GM19438 (cell line): ENCODE measurements at regions not wholly inside any gene's neighbourhood (a gene's known extent, or its start where the extent isn't known, plus 50 kb on each side); places are given as distances from the start of the nearest gene placed in this dataset.

ENCODE experiments used
- ATAC-seq: cut with Tn5 transposase; IDR thresholded peaks from one replicate; pipeline ENCODE4 v1.9.1; 2021; ENCODE audit warnings: low read depth; ENCODE audit not compliant: unreplicated experiment

GRCh38 chr5:17690473-17690872, 56.2 kb downstream of the TAF11L14 start:
- ATAC-seq, result no peak

DNA sequence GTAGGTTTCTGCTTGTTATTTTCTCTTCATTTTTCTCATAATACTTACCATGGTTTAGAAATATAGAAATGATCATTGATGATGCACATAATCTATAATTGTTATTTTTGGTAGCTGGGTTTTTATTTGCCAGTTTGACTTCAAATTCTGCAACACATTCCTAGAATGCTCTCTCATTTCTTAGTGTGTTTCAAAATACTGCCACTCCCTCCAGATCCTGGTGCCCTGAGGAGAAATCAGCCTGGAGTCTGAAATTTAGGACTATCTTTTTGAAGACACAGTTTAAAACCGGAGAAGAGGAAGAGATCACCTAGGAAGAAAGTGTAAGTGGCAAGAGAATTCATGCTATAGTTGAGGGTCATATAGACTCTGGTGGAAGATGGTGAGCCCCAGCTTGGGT, 57.5 kb downstream of the TAF11L14 start:
- no peak for ATAC-seq

DNA sequence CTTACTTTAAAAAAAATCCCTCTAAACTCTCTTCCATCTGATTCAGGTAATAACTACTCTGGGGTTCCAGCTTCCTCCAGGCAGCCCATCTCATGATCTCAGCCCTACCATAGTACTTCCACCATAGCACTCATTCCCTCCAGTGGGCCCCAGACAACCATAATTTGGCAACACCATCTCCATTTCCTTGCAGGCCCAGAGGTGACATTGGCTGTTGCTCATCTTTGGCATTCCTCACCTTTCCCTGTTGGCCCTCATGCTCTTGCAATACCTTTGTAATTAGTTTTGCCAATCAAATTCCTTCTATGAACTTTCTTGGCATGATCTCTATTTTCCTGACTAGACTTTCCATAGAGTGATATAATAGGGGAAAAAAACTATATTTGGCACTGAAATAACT, 60.1 kb downstream of the TAF11L14 start:
- ATAC-seq, result no peak

DNA sequence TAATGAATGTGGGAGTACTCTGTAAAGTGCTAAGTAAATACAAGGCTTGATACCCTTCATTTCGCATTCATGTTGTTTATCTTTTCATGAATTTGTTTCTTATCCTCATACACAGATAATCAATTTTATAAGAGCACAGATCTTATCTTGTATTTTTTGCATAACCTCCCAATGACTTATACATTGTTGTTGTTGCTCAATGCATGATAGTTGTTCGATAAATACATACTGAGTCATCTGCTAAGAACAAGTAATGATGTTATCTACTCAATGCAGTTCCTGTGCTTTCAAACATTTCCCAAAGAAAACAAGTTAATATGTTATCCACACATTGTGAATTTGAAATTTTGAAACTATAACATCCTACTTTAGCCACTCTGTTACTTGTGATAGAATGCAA, 60.7 kb downstream of the TAF11L14 start:
- no peak for ATAC-seq

DNA sequence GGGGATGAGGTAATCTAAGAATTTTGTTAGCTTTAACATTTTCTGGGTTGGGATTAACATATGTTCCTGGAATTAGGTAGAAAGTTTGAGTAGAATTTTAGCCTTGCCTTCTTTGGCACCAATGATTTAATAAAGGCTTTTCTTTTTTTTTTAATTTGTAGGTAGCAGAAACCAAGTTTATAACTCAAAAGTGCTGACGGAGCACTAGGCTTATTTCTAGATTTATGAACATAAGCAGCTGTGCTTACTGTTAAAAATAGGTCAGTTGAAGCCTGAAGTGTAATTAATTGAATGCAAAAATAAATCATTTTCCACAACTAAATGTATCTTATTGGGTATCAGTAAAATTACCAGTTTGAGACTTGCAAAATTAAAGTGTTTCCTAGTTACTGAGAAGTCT, 62.4 kb downstream of the TAF11L14 start:
- no peak for ATAC-seq

DNA sequence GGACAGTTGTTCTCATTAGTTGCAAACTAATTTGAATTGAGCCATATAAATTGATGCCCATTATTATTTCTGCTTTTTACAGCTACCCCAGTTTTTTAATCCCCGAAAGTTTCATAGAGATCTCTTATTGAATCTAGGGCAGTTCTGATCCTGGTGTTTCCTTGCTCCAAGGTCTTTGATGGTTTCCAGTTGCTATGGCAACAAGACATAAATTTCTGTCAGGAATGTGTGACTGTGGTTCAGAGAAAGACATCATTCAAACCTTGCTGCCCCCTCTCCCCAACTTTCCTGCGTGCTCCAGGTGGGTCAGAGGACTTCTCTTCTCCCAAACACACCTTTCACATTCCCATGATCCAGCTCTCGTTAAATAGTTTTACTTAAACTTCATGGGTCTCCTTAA, 63.4 kb downstream of the TAF11L14 start:
- ATAC-seq, result no peak

GRCh38 chr5:17709011-17709710, 74.9 kb downstream of the TAF11L14 start:
- no peak for ATAC-seq

GRCh38 chr5:17713301-17713700, 79.0 kb downstream of the TAF11L14 start:
- ATAC-seq, result no peak

GRCh38 chr5:17714186-17714585, 79.9 kb downstream of the TAF11L14 start:
- ATAC-seq, result no peak

DNA sequence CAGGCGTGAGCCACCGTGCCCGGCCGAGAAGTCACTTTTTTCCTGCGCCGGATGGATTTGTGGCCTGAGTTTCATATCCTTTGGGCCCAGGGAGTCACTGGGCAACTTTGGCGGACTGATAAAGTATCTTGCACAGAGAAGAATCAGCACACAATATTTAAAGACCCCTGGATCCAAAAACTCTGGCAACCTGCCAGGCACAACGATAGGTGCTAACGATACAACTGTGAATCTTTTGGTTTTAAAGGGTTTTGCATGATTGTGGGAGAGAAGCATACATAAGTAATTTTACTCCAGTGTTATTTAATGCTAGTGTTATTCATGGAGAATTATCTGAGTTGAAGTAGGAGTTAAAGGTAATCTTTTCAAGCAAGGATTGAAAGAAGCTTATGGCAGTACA, 85.3 kb downstream of the TAF11L14 start:
- ATAC-seq, result no peak

DNA sequence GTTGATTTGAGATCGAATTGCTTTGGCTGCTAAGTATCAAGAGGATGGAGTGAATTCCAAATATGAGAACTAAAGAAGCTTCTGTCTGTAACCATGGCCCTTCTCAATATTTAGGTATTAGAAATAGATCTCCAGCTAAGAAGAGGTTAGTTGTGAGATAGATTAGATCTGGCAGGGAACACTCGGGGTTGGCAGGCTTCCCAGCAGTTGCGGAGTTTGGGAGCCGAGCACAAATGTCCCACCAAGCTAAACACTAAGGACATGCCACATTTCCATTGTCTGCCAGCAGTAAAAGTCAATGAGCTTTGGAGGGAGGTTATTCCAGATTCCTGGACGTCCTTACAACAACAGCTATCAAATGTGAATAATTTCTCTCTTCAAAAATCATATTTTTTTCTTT, 85.8 kb downstream of the TAF11L14 start:
- no peak for ATAC-seq

DNA sequence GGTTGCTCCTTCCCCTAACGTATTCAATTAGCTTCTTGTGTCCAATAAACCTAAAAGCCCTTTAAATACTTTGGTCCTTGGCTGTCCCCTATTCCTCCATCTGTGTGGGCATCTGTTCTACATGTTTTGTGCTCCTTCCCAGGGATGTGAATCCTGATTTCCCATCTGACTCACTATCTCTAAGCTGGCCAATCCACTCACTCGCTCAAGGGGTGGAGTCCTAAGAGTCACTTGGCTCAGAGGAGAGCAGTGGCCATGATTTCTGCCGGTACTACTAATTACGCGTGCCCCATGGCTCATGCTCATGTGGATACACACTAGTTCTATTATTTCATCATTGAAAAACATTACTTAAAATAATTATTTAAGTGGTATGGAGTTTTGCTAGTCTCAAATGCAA, 89.6 kb downstream of the TAF11L14 start:
- no peak for ATAC-seq

DNA sequence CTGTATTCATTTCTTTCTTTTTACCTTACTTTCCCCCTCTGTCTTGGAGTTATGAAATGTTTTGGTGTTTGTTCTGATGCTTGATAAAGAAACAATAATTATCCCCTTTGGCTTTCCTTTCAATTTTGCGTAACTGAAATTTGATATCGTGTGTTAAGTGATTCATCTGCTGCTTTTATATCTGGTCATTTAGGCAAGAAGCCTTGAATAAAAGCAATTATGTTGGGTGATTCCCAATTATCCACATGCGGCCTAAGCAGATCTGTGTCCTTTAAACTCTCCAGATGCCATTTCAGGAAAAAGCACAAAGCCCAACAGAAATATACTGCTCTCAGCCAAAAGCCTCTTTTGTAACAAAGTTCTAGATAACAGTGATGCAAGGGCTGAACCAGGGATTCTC, 92.8 kb downstream of the TAF11L14 start:
- ATAC-seq, result no peak

DNA sequence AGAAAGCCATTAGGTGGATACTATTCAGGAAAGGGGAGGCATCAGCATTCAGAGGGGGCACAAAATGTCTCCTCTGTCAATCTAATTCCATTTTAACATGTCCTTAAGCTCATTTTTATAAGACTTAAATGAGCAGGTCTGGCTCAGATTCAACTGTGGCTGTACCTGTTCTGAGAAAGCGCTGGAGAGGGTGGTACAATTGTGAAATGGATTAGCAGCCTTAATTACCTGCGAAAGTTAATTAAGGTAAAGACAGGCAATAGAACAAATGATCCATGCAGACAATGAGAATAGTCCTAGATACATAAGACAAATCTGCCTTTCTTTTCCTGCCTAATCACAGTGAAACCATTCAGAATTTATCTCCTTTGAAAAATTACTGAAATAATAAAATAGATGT, 96.2 kb downstream of the TAF11L14 start:
- ATAC-seq, result no peak

GRCh38 chr5:17732351-17732923, 98.2 kb downstream of the TAF11L14 start:
- ATAC-seq, result no peak

DNA sequence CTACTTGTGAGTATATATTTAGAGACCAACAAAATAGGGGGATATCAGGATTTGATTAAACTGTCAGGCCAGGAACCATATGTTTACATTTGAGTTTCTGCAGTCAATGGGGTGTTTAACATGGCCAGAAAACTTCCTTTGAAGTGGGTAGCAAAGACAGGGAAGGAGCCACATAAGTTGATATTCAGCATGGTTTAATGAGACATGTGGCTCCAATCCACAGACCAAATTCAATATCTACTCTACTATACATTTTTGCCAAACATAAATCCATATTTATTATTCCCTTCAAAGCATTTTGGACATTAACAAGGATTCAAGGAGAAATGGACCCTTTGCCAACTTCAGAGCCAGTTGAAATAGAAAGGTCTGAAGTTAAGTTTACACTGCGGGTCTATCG, 99.8 kb downstream of the TAF11L14 start:
- no peak for ATAC-seq

GRCh38 chr5:17735761-17736160, 101.5 kb downstream of the TAF11L14 start:
- ATAC-seq, result no peak

DNA sequence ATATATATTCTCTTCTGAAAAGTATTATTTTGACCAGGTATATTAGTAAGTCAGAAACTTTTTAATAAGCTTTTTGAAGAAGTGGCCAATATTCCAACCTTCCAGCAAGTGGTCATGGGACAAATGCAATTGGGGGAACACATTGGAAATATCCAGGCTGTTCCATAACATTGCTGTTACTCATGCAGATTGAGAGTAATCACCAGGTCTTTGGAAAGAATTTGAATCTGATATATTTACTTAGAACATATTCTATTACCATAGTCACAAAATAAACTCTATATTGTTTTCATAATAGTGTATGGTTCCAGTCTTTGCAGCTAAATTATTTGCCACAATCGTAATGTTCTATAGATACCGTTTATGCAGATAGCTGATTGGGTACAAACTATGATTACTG, 102.8 kb downstream of the TAF11L14 start:
- no peak for ATAC-seq

DNA sequence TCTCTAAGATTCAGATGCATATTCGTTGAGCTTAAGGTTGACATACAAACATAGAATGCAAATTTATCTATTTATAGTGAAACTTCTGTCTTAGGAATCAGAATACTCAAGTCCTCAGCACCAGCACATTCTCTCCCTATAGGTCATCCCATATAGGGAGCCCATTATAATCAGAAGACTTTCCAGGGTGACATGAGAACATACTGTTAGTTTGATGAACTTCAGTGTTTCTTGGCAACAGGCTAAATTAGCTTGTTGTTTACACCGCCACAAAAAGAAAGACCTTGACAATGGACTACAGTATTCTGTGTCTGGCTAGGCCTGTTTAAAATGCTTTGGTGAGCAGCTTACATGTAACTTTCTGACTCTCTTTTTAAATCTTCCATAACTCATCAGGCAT, 104.2 kb downstream of the TAF11L14 start:
- ATAC-seq, result no peak

- no peak for ATAC-seq
These were observed 109.5 kb downstream of the TAF11L14 start for GRCh38 chr5:17743580-17744435.

GRCh38 chr5:17748201-17748600, 113.9 kb downstream of the TAF11L14 start:
- ATAC-seq, result no peak

DNA sequence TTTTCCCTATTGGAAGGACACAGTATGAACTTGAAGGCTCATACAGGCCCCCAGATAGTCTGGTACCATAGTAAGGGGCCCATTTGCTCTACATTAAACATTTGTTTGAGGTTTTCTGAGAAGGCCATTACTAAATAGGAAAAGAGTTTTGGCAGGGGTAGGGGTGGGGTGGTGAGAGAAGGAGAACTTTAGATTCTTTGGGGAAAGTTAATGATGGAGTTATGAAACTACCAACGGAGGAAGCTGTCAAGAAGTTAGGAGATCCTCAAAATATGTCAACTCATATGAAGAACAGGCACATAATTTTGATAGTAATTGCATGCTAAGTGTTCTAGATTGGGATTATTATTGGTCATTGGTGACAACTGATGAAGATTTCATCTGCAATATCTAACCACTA, 114.7 kb downstream of the TAF11L14 start:
- ATAC-seq, result no peak
